ENCODE measurements at regions not wholly inside any gene's neighbourhood (a gene's known extent, or its start where the extent isn't known, plus 50 kb on each side); places are given as distances from the start of the nearest gene placed in this dataset.

GRCh38 chr4:123455360-123455759 is 58.8 kb downstream of the SPRY1 start:
- no peak for DNase-seq (ENCODE audit: low read depth)

- DNase-seq (ENCODE audit: low read depth): no peak
These were observed 65.4 kb downstream of the SPRY1 start for GRCh38 chr4:123462007-123462406.

- DNase-seq (ENCODE audit: low read depth): no peak
These were observed 67.3 kb downstream of the SPRY1 start for GRCh38 chr4:123463869-123464268.

- no peak for DNase-seq (ENCODE audit: low read depth)
These were observed 68.8 kb downstream of the SPRY1 start for GRCh38 chr4:123465416-123465815.

GRCh38 chr4:123466080-123466785 is 69.6 kb downstream of the SPRY1 start:
- DNase-seq (ENCODE audit: low read depth): no peak

GRCh38 chr4:123468479-123469031 is 72.0 kb downstream of the SPRY1 start:
- no peak for DNase-seq (ENCODE audit: low read depth)

GRCh38 chr4:123469245-123469644 is 72.7 kb downstream of the SPRY1 start:
- no peak for DNase-seq (ENCODE audit: low read depth)

GRCh38 chr4:123469696-123470095 is 73.1 kb downstream of the SPRY1 start:
- no peak for DNase-seq (ENCODE audit: low read depth)

- no peak for DNase-seq (ENCODE audit: low read depth)
These were observed 74.0 kb downstream of the SPRY1 start for GRCh38 chr4:123470640-123471039.

- no peak for DNase-seq (ENCODE audit: low read depth)
These were observed 75.2 kb downstream of the SPRY1 start for GRCh38 chr4:123471655-123472369.

- DNase-seq (ENCODE audit: low read depth): no peak
These were observed 78.2 kb downstream of the SPRY1 start for GRCh38 chr4:123474817-123475216.

GRCh38 chr4:123476089-123476488 is 79.5 kb downstream of the SPRY1 start:
- DNase-seq (ENCODE audit: low read depth): no peak

GRCh38 chr4:123477711-123478209 is 81.2 kb downstream of the SPRY1 start:
- DNase-seq (ENCODE audit: low read depth): peak; percentile 33

- no peak for DNase-seq (ENCODE audit: low read depth)
These were observed 82.3 kb downstream of the SPRY1 start for GRCh38 chr4:123478859-123479345.

GRCh38 chr4:123479944-123480343 is 83.3 kb downstream of the SPRY1 start:
- no peak for DNase-seq (ENCODE audit: low read depth)

- DNase-seq (ENCODE audit: low read depth): no peak
These were observed 84.3 kb downstream of the SPRY1 start for GRCh38 chr4:123480706-123481418.

GRCh38 chr4:123481717-123482116 is 85.1 kb downstream of the SPRY1 start:
- no peak for DNase-seq (ENCODE audit: low read depth)

- DNase-seq (ENCODE audit: low read depth): no peak
These were observed 87.8 kb downstream of the SPRY1 start for GRCh38 chr4:123484291-123484926.

GRCh38 chr4:123485601-123486000 is 89.0 kb downstream of the SPRY1 start:
- DNase-seq (ENCODE audit: low read depth): no peak

GRCh38 chr4:123488916-123489315 is 92.3 kb downstream of the SPRY1 start:
- DNase-seq (ENCODE audit: low read depth): no peak

- DNase-seq (ENCODE audit: low read depth): no peak
These were observed 98.9 kb downstream of the SPRY1 start for GRCh38 chr4:123495530-123495929.

GRCh38 chr4:123496421-123496820 is 99.8 kb downstream of the SPRY1 start:
- DNase-seq (ENCODE audit: low read depth): no peak

Measured in stimulated activated CD8-positive, alpha-beta memory T cell treated with anti-CD3 and anti-CD28 coated beads, Interleukin-12 subunit alpha, Interleukin-12 subunit beta, amount 100 ng/mL, for 1 hour (primary cell).